ENCODE measurements at regions not wholly inside any gene's neighbourhood (a gene's known extent, or its start where the extent isn't known, plus 50 kb on each side); places are given as distances from the start of the nearest gene placed in this dataset.

GRCh38 chr1:216843409-216843808 is 120.2 kb upstream of the ESRRG start:
- no peak for TF ChIP-seq CTCF (IDR thresholded peaks at IDR 0.05)
- no peak overlapping the region for H3K27ac ChIP-seq

GRCh38 chr1:216841165-216841564 is 117.9 kb upstream of the ESRRG start:
- Histone ChIP-seq H3K4me1 (ENCODE audit: control insufficient read depth in 1 of 2, insufficient read depth in 1 of 2, low read depth in 1 of 2, low read length in 1 of 2) (no peaks in the 10 kb centered on the region), H3K27ac (no peak overlapping the region), H3K4me3 (ENCODE audit: low read depth in 1 of 2, low read length in 1 of 2) (no peak overlapping the region), H3K9me3 (no peaks in the 10 kb centered on the region), H3K36me3 (no peaks in the 10 kb centered on the region), H3K27me3 (no peaks in the 10 kb centered on the region)
- no peak for TF ChIP-seq CTCF (IDR thresholded peaks at IDR 0.05)

More at GRCh38 chr1:216843409-216843808, 120.2 kb upstream of the ESRRG start:
- no peaks in the 10 kb centered on the region for H3K4me1 ChIP-seq (ENCODE audit: control insufficient read depth in 1 of 2, insufficient read depth in 1 of 2, low read depth in 1 of 2, low read length in 1 of 2)
- H3K27me3 ChIP-seq = no peaks in the 10 kb centered on the region
- no peak overlapping the region for H3K4me3 ChIP-seq (ENCODE audit: low read depth in 1 of 2, low read length in 1 of 2)
- no peaks in the 10 kb centered on the region for H3K9me3 ChIP-seq
- H3K36me3 ChIP-seq = no peaks in the 10 kb centered on the region

- Histone ChIP-seq H3K4me3 (ENCODE audit: low read depth in 1 of 2, low read length in 1 of 2) (no peak overlapping the region), H3K9me3 (no peaks in the 10 kb centered on the region), H3K4me1 (ENCODE audit: control insufficient read depth in 1 of 2, insufficient read depth in 1 of 2, low read depth in 1 of 2, low read length in 1 of 2) (no peaks in the 10 kb centered on the region), H3K36me3 (no peaks in the 10 kb centered on the region), H3K27me3 (no peaks in the 10 kb centered on the region), H3K27ac (no peak overlapping the region)
- no peak for TF ChIP-seq CTCF (IDR thresholded peaks at IDR 0.05)
These were observed 113.1 kb upstream of the ESRRG start for GRCh38 chr1:216836316-216836715.

- Histone ChIP-seq H3K36me3 (no peaks in the 10 kb centered on the region), H3K4me1 (ENCODE audit: control insufficient read depth in 1 of 2, insufficient read depth in 1 of 2, low read depth in 1 of 2, low read length in 1 of 2) (no peaks in the 10 kb centered on the region), H3K9me3 (no peaks in the 10 kb centered on the region), H3K4me3 (ENCODE audit: low read depth in 1 of 2, low read length in 1 of 2) (no peak overlapping the region), H3K27me3 (no peaks in the 10 kb centered on the region), H3K27ac (no peak overlapping the region)
- TF ChIP-seq CTCF (IDR thresholded peaks at IDR 0.05) = no peak
These were observed 110.3 kb upstream of the ESRRG start for GRCh38 chr1:216833509-216833908.

GRCh38 chr1:216832192-216832591 is 109.0 kb upstream of the ESRRG start:
- Histone ChIP-seq H3K36me3 (no peaks in the 10 kb centered on the region), H3K9me3 (no peaks in the 10 kb centered on the region), H3K4me3 (ENCODE audit: low read depth in 1 of 2, low read length in 1 of 2) (no peak overlapping the region), H3K27ac (no peak overlapping the region), H3K27me3 (no peaks in the 10 kb centered on the region), H3K4me1 (ENCODE audit: control insufficient read depth in 1 of 2, insufficient read depth in 1 of 2, low read depth in 1 of 2, low read length in 1 of 2) (no peaks in the 10 kb centered on the region)
- no peak for TF ChIP-seq CTCF (IDR thresholded peaks at IDR 0.05)
